HG02759 (cell line): ENCODE measurements at regions not wholly inside any gene's neighbourhood (a gene's known extent, or its start where the extent isn't known, plus 50 kb on each side); places are given as distances from the start of the nearest gene placed in this dataset.
A peak's percentile ranks its signal among the peaks of the same experiment; 100 is the strongest.
"Not testable (repeated sequence)": the region's sequence is repeated elsewhere in the genome, so short reads cannot be mapped to it uniquely, and the experiment has no call there.

ENCODE experiments used
- ATAC-seq: cut with Tn5 transposase; IDR thresholded peaks from one replicate; pipeline ENCODE4 v1.9.1; 2021; ENCODE audit warnings: mild to moderate bottlenecking, moderate library complexity; ENCODE audit not compliant: unreplicated experiment

DNA sequence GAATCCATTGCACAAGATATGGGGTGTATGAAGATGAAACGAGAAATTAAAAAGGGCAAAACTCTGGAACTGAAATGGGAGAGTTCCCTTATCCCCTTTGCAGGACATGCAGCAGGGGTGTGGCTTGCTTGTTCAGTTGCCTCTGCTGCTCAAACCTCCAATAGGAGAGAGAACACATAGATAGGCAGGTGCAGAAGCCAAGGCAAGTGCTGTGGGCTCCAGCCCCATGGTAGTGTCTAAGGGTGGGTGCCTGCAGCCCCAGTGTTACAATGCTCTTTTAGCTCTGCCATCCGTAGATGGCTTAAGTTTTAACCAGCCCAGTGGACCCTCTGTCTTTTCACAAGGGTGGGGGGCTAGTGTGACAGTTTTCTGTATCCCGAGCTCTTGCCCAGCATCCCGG lies 69.7 kb downstream of the CMAS start:
- no peak for ATAC-seq

DNA sequence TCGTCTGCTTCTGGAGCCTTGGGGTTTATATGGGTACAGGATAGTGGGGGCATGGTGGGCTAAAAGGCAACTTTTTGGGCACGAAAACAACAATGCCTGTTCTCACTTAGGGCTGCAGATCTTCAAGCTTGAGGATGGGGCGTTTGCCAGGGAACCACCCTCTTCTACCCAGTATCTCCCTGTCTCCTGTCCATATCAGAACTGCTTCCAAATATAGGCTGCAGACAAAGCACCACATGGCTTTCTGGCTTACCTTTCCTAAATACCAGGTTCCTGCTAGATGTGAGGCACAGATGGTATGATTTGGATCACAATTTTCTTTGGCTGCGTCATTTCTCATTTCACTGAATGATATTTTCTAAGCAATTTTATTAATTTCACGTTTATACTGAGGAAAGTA lies 70.4 kb downstream of the CMAS start:
- no peak for ATAC-seq

DNA sequence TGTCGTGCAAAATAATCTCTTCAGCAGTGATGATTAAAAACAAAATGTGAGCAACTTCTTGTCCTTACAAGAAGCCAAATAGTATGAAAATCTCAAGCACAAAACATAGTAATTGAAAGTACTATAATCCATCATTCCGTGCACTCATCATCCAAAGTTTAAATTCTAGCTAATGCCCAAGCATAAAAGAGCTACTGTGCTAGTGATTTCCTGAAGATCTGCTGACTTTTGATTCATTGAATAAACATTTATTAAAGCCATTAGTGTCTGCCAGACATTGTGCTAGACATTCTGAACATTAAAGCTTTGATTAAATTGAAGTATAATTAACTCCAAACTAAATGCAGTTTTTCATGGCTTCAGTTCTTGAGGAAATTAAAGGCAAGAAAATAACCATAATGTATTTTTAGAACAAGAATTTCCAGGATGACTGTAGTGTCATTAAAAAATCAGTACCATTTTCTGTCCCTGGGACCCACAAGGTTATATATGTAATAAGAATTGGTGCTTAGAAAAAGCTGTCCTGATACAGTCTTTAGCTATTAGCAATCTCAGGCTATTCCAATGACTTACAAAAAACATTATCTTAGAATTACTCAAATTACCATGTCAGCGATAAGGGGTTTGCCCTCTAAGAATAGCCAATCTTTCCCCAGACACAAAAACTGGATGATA lies 71.7 kb downstream of the CMAS start:
- no peak for ATAC-seq

DNA sequence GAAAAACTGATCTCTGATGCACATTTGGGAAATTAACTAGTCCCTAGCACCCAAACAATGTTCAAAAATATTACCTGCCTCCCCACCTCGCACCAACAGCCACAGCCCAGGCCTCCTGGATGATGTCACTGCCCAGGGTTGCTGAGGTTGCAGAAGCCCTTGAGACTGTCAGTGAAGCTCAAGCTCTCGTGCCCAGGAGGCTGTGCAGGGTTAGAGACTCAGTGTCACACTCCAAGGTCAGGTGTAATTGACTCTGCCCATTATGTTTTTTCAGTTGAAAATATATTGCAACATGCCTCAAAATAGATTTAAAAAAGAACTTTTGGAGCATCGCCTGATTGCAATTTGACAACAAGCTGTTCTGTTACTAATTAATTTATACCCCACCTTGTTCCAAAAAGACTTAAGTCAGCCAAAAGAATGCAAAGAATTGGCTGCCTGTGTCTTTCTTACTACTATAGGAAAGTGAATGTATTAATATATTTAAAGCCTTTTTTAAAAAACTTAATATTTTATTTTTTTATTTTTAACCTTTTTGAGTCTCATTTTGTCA lies 72.3 kb downstream of the CMAS start:
- ATAC-seq: no peak

GRCh38 chr12:22121224-22121623 lies 75.2 kb downstream of the CMAS start:
- ATAC-seq: peak; percentile 61

DNA sequence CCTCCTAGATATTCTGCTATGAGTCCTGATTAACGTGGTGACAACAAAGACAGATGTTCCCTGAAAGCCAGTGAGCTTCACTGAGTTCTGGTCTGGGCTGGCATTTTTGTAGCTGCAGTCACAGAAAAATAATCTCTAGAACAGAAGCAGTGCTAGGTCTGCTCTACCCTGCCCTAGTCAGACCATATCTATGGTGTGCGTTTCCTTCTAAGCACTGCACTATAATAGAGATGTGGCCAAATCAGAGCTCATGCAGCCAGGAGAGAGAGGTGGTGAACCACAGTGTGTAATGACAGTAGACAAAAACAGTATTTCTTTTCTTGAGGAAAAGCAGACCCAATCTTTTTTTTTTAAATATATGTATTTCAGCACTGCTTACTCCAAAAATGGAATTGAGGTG lies 76.3 kb downstream of the CMAS start:
- ATAC-seq: no peak

GRCh38 chr12:22124987-22125386 lies 79.0 kb downstream of the CMAS start:
- ATAC-seq: no peak

DNA sequence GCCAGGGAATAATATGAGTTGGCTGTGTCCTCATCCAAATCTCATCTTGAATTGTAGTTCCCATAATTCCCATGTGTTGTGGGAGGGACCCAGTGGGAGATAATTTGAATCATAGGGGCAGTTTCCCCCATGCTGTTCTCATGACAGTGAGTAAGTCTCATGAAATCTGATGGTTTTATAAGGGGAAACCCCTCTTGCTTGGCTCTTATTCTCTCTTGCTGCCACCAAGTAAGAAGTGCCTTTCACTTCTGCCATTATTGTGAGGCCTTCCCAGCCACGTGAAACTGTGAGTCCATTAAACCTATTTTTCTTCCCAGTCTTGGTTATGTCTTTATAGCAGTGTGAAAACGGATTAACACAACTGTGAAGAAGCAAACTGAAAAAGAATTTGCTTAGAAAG lies 80.1 kb downstream of the CMAS start:
- ATAC-seq: not testable (repeated sequence)

DNA sequence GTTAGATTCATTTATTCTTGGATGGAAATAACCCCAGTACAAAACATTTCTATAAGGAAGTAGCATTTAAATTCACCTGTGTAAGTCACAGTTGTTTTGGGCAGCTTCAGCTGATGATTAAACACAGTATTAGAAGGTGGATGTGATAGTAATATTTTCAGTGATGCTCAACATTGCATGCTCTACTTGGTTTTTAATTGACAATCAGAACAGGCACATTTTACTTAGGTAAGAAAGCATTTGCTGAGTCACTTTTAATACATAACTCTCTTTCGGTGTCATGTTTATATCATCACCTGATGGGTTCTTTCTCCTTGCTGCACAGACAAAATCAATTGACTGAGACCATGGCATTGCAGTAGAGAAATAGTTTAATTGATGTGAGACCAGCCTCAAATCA lies 80.7 kb downstream of the CMAS start:
- no peak for ATAC-seq

- ATAC-seq: no peak
Measured at GRCh38 chr12:22130671-22131070, 84.7 kb downstream of the CMAS start.

- ATAC-seq: not testable (repeated sequence)
Measured at GRCh38 chr12:22136604-22137117, 90.6 kb downstream of the CMAS start.
